Gastroesophageal sphincter (tissue), 3 donors: ENCODE measurements at regions not wholly inside any gene's neighbourhood (a gene's known extent, or its start where the extent isn't known, plus 50 kb on each side); places are given as distances from the start of the nearest gene placed in this dataset.

Source experiments
- CTCF ChIP-seq, 4 experiments: fragments of 200-600 bp in 2 of 4; fragments of 450-650 bp in 2 of 4; sonication (generic) in 1 of 4; IDR thresholded peaks; one replicate each; pipeline ENCODE4 v1.5.1; 2017 to 2019; ENCODE audit warnings: antibody characterized with exemption in 4 of 4, mild to moderate bottlenecking in 2 of 4, moderate library complexity in 2 of 4
- EP300 ChIP-seq: sonication (generic); formaldehyde crosslinking; IDR thresholded peaks from one replicate; pipeline ENCODE4 v1.6.1; 2017; ENCODE audit warnings: antibody characterized with exemption, mild to moderate bottlenecking
- POLR2A ChIP-seq, 2 donors: fragments of 450-650 bp; IDR thresholded peaks; one replicate each; pipeline ENCODE4 v1.6.1; 2017; ENCODE audit warnings: antibody characterized with exemption in 2 of 2, mild to moderate bottlenecking in 2 of 2, moderate library complexity in 1 of 2

- TF ChIP-seq CTCF (IDR thresholded peaks at IDR 0.05) = no peak
- TF ChIP-seq EP300 = no peak
- no peak for TF ChIP-seq POLR2A (IDR thresholded peaks at IDR 0.05)
Measured at GRCh38 chr18:23311351-23312121, 141.6 kb upstream of the RIOK3 start.
